ENCODE measurements at regions not wholly inside any gene's neighbourhood (a gene's known extent, or its start where the extent isn't known, plus 50 kb on each side); places are given as distances from the start of the nearest gene placed in this dataset.
"Not testable (repeated sequence)": the region's sequence is repeated elsewhere in the genome, so short reads cannot be mapped to it uniquely, and the experiment has no call there.

GRCh38 chr2:208781166-208781565 lies 374.6 kb downstream of the PTH2R start:
- POLR2A ChIA-PET = interaction anchor here (0.7 to 1.0 kb wide), 2 partner anchors 72 to 108 kb away, joined by 3 read pairs; no protein-coding TSS in a partner anchor
- DNase-seq (ENCODE audit: low spot score) = no peak
- Histone ChIP-seq H3K9me3 (ENCODE audit: low read length) (no peaks in the 10 kb centered on the region), H4K20me1 (ENCODE audit: insufficient read depth, low read length) (no peaks in the 10 kb centered on the region), H3K4me3 (ENCODE audit: low read depth, low read length, poor library complexity, severe bottlenecking) (no peak overlapping the region), H3K27ac (ENCODE audit: low read depth, low read length, poor library complexity, severe bottlenecking) (no peak overlapping the region), H3K79me2 (ENCODE audit: insufficient read depth, low read depth, low read length) (no peaks in the 10 kb centered on the region), H3K4me1 (ENCODE audit: insufficient read depth, low read length, poor library complexity, severe bottlenecking) (no peaks in the 10 kb centered on the region), H3K4me2 (ENCODE audit: low read length) (no peak overlapping the region), H2AFZ (ENCODE audit: low read length) (no peak overlapping the region), H3K9me2 (ENCODE audit: insufficient read depth, low read length) (no peaks in the 10 kb centered on the region), H3K36me3 (ENCODE audit: insufficient read depth, low read length) (no peaks in the 10 kb centered on the region)
- CTCF ChIA-PET (ENCODE audit: unreplicated experiment) = no interaction called here
- TF ChIP-seq EZH2phosphoT487 (IDR thresholded peaks at IDR 0.05; ENCODE audit: borderline replicate concordance, low read depth, low read length) = no peak
- TF ChIP-seq, protein P1, sequence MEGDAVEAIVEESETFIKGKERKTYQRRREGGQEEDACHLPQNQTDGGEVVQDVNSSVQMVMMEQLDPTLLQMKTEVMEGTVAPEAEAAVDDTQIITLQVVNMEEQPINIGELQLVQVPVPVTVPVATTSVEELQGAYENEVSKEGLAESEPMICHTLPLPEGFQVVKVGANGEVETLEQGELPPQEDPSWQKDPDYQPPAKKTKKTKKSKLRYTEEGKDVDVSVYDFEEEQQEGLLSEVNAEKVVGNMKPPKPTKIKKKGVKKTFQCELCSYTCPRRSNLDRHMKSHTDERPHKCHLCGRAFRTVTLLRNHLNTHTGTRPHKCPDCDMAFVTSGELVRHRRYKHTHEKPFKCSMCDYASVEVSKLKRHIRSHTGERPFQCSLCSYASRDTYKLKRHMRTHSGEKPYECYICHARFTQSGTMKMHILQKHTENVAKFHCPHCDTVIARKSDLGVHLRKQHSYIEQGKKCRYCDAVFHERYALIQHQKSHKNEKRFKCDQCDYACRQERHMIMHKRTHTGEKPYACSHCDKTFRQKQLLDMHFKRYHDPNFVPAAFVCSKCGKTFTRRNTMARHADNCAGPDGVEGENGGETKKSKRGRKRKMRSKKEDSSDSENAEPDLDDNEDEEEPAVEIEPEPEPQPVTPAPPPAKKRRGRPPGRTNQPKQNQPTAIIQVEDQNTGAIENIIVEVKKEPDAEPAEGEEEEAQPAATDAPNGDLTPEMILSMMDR (conservative IDR thresholded peaks at IDR 0.05; ENCODE audit: low read length) = no peak
- no TSS peak for BruUV-seq (replicated peaks)
- intact Hi-C loops (cut with micrococcal nuclease; ENCODE audit: unreplicated experiment) = no loop called here

DNA sequence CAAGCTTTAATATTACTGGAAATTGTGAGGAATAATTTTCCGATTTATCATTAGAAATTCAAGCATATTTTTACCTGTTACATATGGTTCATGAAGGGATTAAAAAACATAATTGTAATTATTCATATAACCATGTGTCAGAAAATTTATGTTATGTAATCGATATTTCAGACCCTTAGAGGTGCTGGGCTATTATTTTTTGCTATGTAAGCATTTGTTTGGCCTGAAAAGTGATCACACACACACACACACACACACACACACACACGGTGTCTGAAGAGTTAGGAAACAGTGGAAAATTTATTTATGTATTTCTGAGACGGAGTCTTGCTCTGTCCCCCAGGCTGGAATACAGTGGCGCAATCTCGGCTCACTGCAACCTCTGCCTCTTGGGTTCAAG lies 375.5 kb downstream of the PTH2R start:
- ChIA-PET POLR2A (no interaction called here), CTCF (ENCODE audit: unreplicated experiment) (no interaction called here)
- no peaks in the 10 kb centered on the region for H3K79me2 ChIP-seq (ENCODE audit: insufficient read depth, low read depth, low read length)
- H3K4me2 ChIP-seq (ENCODE audit: low read length) = no peak overlapping the region
- no peak overlapping the region for H3K27ac ChIP-seq (ENCODE audit: low read depth, low read length, poor library complexity, severe bottlenecking)
- H2AFZ ChIP-seq (ENCODE audit: low read length) = no peak overlapping the region
- H3K9me2 ChIP-seq (ENCODE audit: insufficient read depth, low read length) = no peaks in the 10 kb centered on the region
- BruUV-seq (replicated peaks) = no TSS peak
- no peak for DNase-seq (ENCODE audit: low spot score)
- no peaks in the 10 kb centered on the region for H3K36me3 ChIP-seq (ENCODE audit: insufficient read depth, low read length)
- intact Hi-C loops (cut with micrococcal nuclease; ENCODE audit: unreplicated experiment) = no loop called here
- no peaks in the 10 kb centered on the region for H3K9me3 ChIP-seq (ENCODE audit: low read length)
- H4K20me1 ChIP-seq (ENCODE audit: insufficient read depth, low read length) = no peaks in the 10 kb centered on the region
- TF ChIP-seq, protein P1 (conservative IDR thresholded peaks at IDR 0.05; ENCODE audit: low read length) = no peak
- no peak for TF ChIP-seq EZH2phosphoT487 (IDR thresholded peaks at IDR 0.05; ENCODE audit: borderline replicate concordance, low read depth, low read length)
- H3K4me3 ChIP-seq (ENCODE audit: low read depth, low read length, poor library complexity, severe bottlenecking) = no peak overlapping the region
- H3K4me1 ChIP-seq (ENCODE audit: insufficient read depth, low read length, poor library complexity, severe bottlenecking) = no peaks in the 10 kb centered on the region

DNA sequence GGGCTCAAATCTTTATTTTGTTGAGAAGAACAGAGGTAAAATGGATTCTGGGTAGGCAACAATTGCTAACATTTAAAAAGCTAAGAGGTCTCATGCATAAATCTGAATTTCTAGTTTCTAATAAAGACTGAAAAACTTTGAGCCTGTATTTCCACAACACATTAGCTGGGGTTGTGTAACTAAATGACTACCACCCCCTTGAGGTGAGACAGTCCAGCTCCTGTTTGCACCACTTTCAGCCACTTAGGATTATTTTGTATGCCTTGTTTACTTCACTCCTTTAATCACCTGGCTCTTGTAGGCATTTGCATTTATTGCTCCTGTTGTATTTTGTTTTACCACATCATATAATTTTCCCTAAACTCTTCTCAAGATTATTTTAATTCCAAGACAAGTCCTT lies 376.6 kb downstream of the PTH2R start:
- Histone ChIP-seq H3K4me1 (ENCODE audit: insufficient read depth, low read length, poor library complexity, severe bottlenecking) (no peaks in the 10 kb centered on the region), H2AFZ (ENCODE audit: low read length) (no peak overlapping the region), H4K20me1 (ENCODE audit: insufficient read depth, low read length) (no peaks in the 10 kb centered on the region), H3K4me3 (ENCODE audit: low read depth, low read length, poor library complexity, severe bottlenecking) (no peak overlapping the region), H3K4me2 (ENCODE audit: low read length) (no peak overlapping the region), H3K9me2 (ENCODE audit: insufficient read depth, low read length) (no peaks in the 10 kb centered on the region), H3K79me2 (ENCODE audit: insufficient read depth, low read depth, low read length) (no peaks in the 10 kb centered on the region), H3K27ac (ENCODE audit: low read depth, low read length, poor library complexity, severe bottlenecking) (no peak overlapping the region), H3K36me3 (ENCODE audit: insufficient read depth, low read length) (no peaks in the 10 kb centered on the region), H3K9me3 (ENCODE audit: low read length) (no peaks in the 10 kb centered on the region)
- no TSS peak for BruUV-seq (replicated peaks)
- intact Hi-C loops (cut with micrococcal nuclease; ENCODE audit: unreplicated experiment) = no loop called here
- TF ChIP-seq EZH2phosphoT487 (IDR thresholded peaks at IDR 0.05; ENCODE audit: borderline replicate concordance, low read depth, low read length) = no peak
- TF ChIP-seq, protein P1 (conservative IDR thresholded peaks at IDR 0.05; ENCODE audit: low read length) = no peak
- no peak for DNase-seq (ENCODE audit: low spot score)
- POLR2A ChIA-PET = interaction anchor here (0.9 kb wide), 1 partner anchor 132 kb away, joined by 3 read pairs; no protein-coding TSS in a partner anchor
- CTCF ChIA-PET (ENCODE audit: unreplicated experiment) = no interaction called here

DNA sequence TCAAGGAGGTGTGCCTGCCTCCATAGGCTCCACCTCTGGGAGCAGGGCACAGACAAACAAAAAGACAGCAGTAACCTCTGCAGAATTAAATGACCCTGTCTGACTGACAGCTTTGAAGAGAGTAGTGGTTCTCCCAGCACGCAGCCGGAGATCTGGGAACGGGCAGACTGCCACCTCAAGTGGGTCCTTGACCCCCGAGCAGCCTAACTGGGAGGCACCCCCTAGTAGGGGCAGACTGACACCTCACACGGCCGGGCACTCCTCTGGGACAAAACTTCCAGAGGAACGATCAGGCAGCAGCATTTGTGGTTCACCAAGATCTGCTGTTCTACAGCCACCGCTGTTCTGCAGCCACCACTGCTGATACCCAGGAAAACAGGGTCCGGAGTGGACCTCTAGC lies 378.2 kb downstream of the PTH2R start:
- H3K27ac ChIP-seq (ENCODE audit: low read depth, low read length, poor library complexity, severe bottlenecking); DNase-seq (ENCODE audit: low spot score); POLR2A ChIA-PET; H3K4me3 ChIP-seq (ENCODE audit: low read depth, low read length, poor library complexity, severe bottlenecking); H3K9me2 ChIP-seq (ENCODE audit: insufficient read depth, low read length); H3K9me3 ChIP-seq (ENCODE audit: low read length); H3K4me2 ChIP-seq (ENCODE audit: low read length); H3K79me2 ChIP-seq (ENCODE audit: insufficient read depth, low read depth, low read length); intact Hi-C loops (cut with micrococcal nuclease; ENCODE audit: unreplicated experiment); H2AFZ ChIP-seq (ENCODE audit: low read length); BruUV-seq (replicated peaks); H3K36me3 ChIP-seq (ENCODE audit: insufficient read depth, low read length); CTCF ChIA-PET (ENCODE audit: unreplicated experiment); H3K4me1 ChIP-seq (ENCODE audit: insufficient read depth, low read length, poor library complexity, severe bottlenecking); H4K20me1 ChIP-seq (ENCODE audit: insufficient read depth, low read length): not testable (repeated sequence)
